ENCODE measurements at regions not wholly inside any gene's neighbourhood (a gene's known extent, or its start where the extent isn't known, plus 50 kb on each side); places are given as distances from the start of the nearest gene placed in this dataset.
A peak's percentile ranks its signal among the peaks of the same experiment; 100 is the strongest.
"Not testable (repeated sequence)": the region's sequence is repeated elsewhere in the genome, so short reads cannot be mapped to it uniquely, and the experiment has no call there.

GRCh38 chr2:83972128-83972527, 487.0 kb downstream of the SUCLG1 start:
- H3K9me3 Mint-ChIP-seq, result peaks cover 2 to 16% (median 7%) of the 10 kb centered on the region in 7 donors
- H3K27me3 Mint-ChIP-seq, result no peaks in the 10 kb centered on the region
- no peak overlapping the region for H3K27ac Mint-ChIP-seq
- H3K4me1 Mint-ChIP-seq, result no peaks in the 10 kb centered on the region
- no peaks in the 10 kb centered on the region for H3K36me3 Mint-ChIP-seq
- no peak for ATAC-seq (ENCODE audit: low read depth in 2 of 2)
- DNase-seq, result no peak
- no peak overlapping the region for H3K4me3 Mint-ChIP-seq

- ATAC-seq (ENCODE audit: low read depth in 2 of 2), result no peak
- Mint-ChIP-seq H3K27me3 (no peaks in the 10 kb centered on the region), H3K36me3 (no peaks in the 10 kb centered on the region), H3K4me1 (no peaks in the 10 kb centered on the region), H3K4me3 (no peak overlapping the region), H3K27ac (no peak overlapping the region), H3K9me3 (peaks cover 2 to 18% (median 6%) of the 10 kb centered on the region in 7 donors)
- DNase-seq, result no peak
These were observed 487.5 kb downstream of the SUCLG1 start for GRCh38 chr2:83971547-83971946.

- DNase-seq (no peak), ATAC-seq (ENCODE audit: low read depth in 2 of 2) (no peak)
- Mint-ChIP-seq H3K27me3 (no peaks in the 10 kb centered on the region), H3K4me1 (no peaks in the 10 kb centered on the region), H3K27ac (no peak overlapping the region), H3K4me3 (no peak overlapping the region), H3K36me3 (no peaks in the 10 kb centered on the region), H3K9me3 (peaks cover 0 to 12% (median 2%) of the 10 kb centered on the region in 7 donors)
These were observed 488.7 kb downstream of the SUCLG1 start for GRCh38 chr2:83970217-83970929.

- H3K27ac Mint-ChIP-seq, result no peak overlapping the region
- H3K27me3 Mint-ChIP-seq, result no peaks in the 10 kb centered on the region
- peaks cover 0 to 12% (median 0%) of the 10 kb centered on the region in 7 donors for H3K9me3 Mint-ChIP-seq
- H3K4me3 Mint-ChIP-seq, result no peak overlapping the region
- no peaks in the 10 kb centered on the region for H3K36me3 Mint-ChIP-seq
- DNase-seq (no peak), ATAC-seq (ENCODE audit: low read depth in 2 of 2) (no peak)
- H3K4me1 Mint-ChIP-seq, result no peaks in the 10 kb centered on the region
These were observed 490.0 kb downstream of the SUCLG1 start for GRCh38 chr2:83969085-83969484.

GRCh38 chr2:83967854-83968253, 491.2 kb downstream of the SUCLG1 start:
- no peak overlapping the region for H3K27ac Mint-ChIP-seq

GRCh38 chr2:83966946-83967345, 492.1 kb downstream of the SUCLG1 start:
- DNase-seq; H3K4me3 Mint-ChIP-seq; H3K27ac Mint-ChIP-seq; ATAC-seq (ENCODE audit: low read depth in 2 of 2); H3K4me1 Mint-ChIP-seq; H3K36me3 Mint-ChIP-seq; H3K27me3 Mint-ChIP-seq: not testable (repeated sequence)
- H3K9me3 Mint-ChIP-seq, result peaks cover 0 to 12% (median 4%) of the 10 kb centered on the region in 7 donors

More at GRCh38 chr2:83967854-83968253, 491.2 kb downstream of the SUCLG1 start:
- DNase-seq (no peak), ATAC-seq (ENCODE audit: low read depth in 2 of 2) (no peak)
- peaks cover 0 to 12% (median 0%) of the 10 kb centered on the region in 7 donors for H3K9me3 Mint-ChIP-seq
- no peaks in the 10 kb centered on the region for H3K27me3 Mint-ChIP-seq
- no peaks in the 10 kb centered on the region for H3K4me1 Mint-ChIP-seq
- no peak overlapping the region for H3K4me3 Mint-ChIP-seq
- no peaks in the 10 kb centered on the region for H3K36me3 Mint-ChIP-seq

- no peak for DNase-seq
- Mint-ChIP-seq H3K4me3 (no peak overlapping the region), H3K27ac (no peak overlapping the region), H3K4me1 (no peaks in the 10 kb centered on the region), H3K36me3 (no peaks in the 10 kb centered on the region), H3K9me3 (peaks cover 0 to 4% (median 0%) of the 10 kb centered on the region in 7 donors), H3K27me3 (no peaks in the 10 kb centered on the region)
- ATAC-seq (ENCODE audit: low read depth in 2 of 2), result no peak
These were observed 497.6 kb downstream of the SUCLG1 start for GRCh38 chr2:83961512-83961911.

GRCh38 chr2:83960371-83960770, 498.7 kb downstream of the SUCLG1 start:
- no peak for DNase-seq

GRCh38 chr2:83959266-83959665, 499.8 kb downstream of the SUCLG1 start:
- Mint-ChIP-seq H3K4me1 (no peaks in the 10 kb centered on the region), H3K27me3 (no peaks in the 10 kb centered on the region), H3K9me3 (peaks cover 0 to 4% (median 0%) of the 10 kb centered on the region in 7 donors), H3K4me3 (no peak overlapping the region), H3K36me3 (no peaks in the 10 kb centered on the region), H3K27ac (no peak overlapping the region)
- no peak for ATAC-seq (ENCODE audit: low read depth in 2 of 2)
- DNase-seq, result no peak

More at GRCh38 chr2:83960371-83960770, 498.7 kb downstream of the SUCLG1 start:
- Mint-ChIP-seq H3K27me3 (no peaks in the 10 kb centered on the region), H3K36me3 (no peaks in the 10 kb centered on the region), H3K4me1 (no peaks in the 10 kb centered on the region), H3K4me3 (no peak overlapping the region), H3K9me3 (peaks cover 0 to 4% (median 0%) of the 10 kb centered on the region in 7 donors), H3K27ac (no peak overlapping the region)
- ATAC-seq (ENCODE audit: low read depth in 2 of 2), result no peak

- Mint-ChIP-seq H3K9me3 (peaks cover 0 to 3% (median 0%) of the 10 kb centered on the region in 7 donors), H3K36me3 (no peaks in the 10 kb centered on the region), H3K4me3 (no peak overlapping the region), H3K27ac (no peak overlapping the region), H3K27me3 (no peaks in the 10 kb centered on the region), H3K4me1 (no peaks in the 10 kb centered on the region)
- no peak for DNase-seq
- no peak for ATAC-seq (ENCODE audit: low read depth in 2 of 2)
These were observed 502.1 kb downstream of the SUCLG1 start for GRCh38 chr2:83956991-83957390.

- ATAC-seq (ENCODE audit: low read depth in 2 of 2) (no peak), DNase-seq (no peak)
- no peaks in the 10 kb centered on the region for H3K36me3 Mint-ChIP-seq
- no peak overlapping the region for H3K4me3 Mint-ChIP-seq
- H3K9me3 Mint-ChIP-seq, result no peaks in the 10 kb centered on the region
- H3K27me3 Mint-ChIP-seq, result no peaks in the 10 kb centered on the region
- H3K27ac Mint-ChIP-seq, result no peak overlapping the region
- H3K4me1 Mint-ChIP-seq, result no peaks in the 10 kb centered on the region
These were observed 505.4 kb downstream of the SUCLG1 start for GRCh38 chr2:83953697-83954096.

GRCh38 chr2:83951378-83951947, 507.6 kb downstream of the SUCLG1 start:
- Mint-ChIP-seq H3K4me3 (no peak overlapping the region), H3K27me3 (no peaks in the 10 kb centered on the region), H3K9me3 (peaks cover 0 to 4% (median 0%) of the 10 kb centered on the region in 7 donors), H3K27ac (no peak overlapping the region), H3K36me3 (no peaks in the 10 kb centered on the region), H3K4me1 (no peaks in the 10 kb centered on the region)
- no peak for DNase-seq
- no peak for ATAC-seq (ENCODE audit: low read depth in 2 of 2)

- DNase-seq (no peak), ATAC-seq (ENCODE audit: low read depth in 2 of 2) (no peak)
- Mint-ChIP-seq H3K4me3 (peak overlapping the region in 1 of 8 donors; percentile 36), H3K36me3 (no peaks in the 10 kb centered on the region), H3K27ac (no peak overlapping the region), H3K27me3 (no peaks in the 10 kb centered on the region), H3K9me3 (peaks cover 0 to 4% (median 0%) of the 10 kb centered on the region in 7 donors), H3K4me1 (no peaks in the 10 kb centered on the region)
These were observed 509.7 kb downstream of the SUCLG1 start for GRCh38 chr2:83949361-83949760.

- ATAC-seq (ENCODE audit: low read depth in 2 of 2) (no peak), DNase-seq (no peak)
- no peaks in the 10 kb centered on the region for H3K36me3 Mint-ChIP-seq
- no peaks in the 10 kb centered on the region for H3K4me1 Mint-ChIP-seq
- H3K27me3 Mint-ChIP-seq, result no peaks in the 10 kb centered on the region
- no peak overlapping the region for H3K4me3 Mint-ChIP-seq
- peaks cover 0 to 4% (median 0%) of the 10 kb centered on the region in 7 donors for H3K9me3 Mint-ChIP-seq
- no peak overlapping the region for H3K27ac Mint-ChIP-seq
These were observed 514.9 kb downstream of the SUCLG1 start for GRCh38 chr2:83944191-83944590.

Measured in naive B cell (primary cell).